Nephron progenitor cell (in vitro differentiated cells): ENCODE measurements at regions not wholly inside any gene's neighbourhood (a gene's known extent, or its start where the extent isn't known, plus 50 kb on each side); places are given as distances from the start of the nearest gene placed in this dataset.
A peak's percentile ranks its signal among the peaks of the same experiment; 100 is the strongest.

Experiments
- DNase-seq: peaks from one replicate; pipeline ENCODE4 v3.0.0; 2021
- H3K27ac Mint-ChIP-seq: 2 replicates; pipeline ENCODE4 v1.8.0; 2021; ENCODE audit warnings: mild to moderate bottlenecking, moderate library complexity, mixed read lengths
- H3K27me3 Mint-ChIP-seq: 2 replicates; pipeline ENCODE4 v1.8.0; 2021; ENCODE audit warnings: mild to moderate bottlenecking, low read depth, mixed read lengths; ENCODE audit not compliant: poor library complexity
- H3K36me3 Mint-ChIP-seq: 2 replicates; pipeline ENCODE4 v1.8.0; 2021; ENCODE audit warnings: low read depth, mixed read lengths
- H3K4me1 Mint-ChIP-seq: 2 replicates; pipeline ENCODE4 v1.8.0; 2021; ENCODE audit warnings: mixed read lengths
- H3K4me3 Mint-ChIP-seq: 2 replicates; pipeline ENCODE4 v1.8.0; 2021; ENCODE audit warnings: mild to moderate bottlenecking, moderate library complexity, mixed read lengths
- H3K9me3 Mint-ChIP-seq: 2 replicates; pipeline ENCODE4 v1.8.0; 2021; ENCODE audit warnings: mild to moderate bottlenecking, moderate library complexity, mixed read lengths
- TF ChIP-seq, protein P1 (sequence below): fragments of 200-600 bp; sonication (generic); IDR thresholded peaks from 2 replicates; pipeline ENCODE4 v1.5.0; 2021; ENCODE audit warnings: antibody characterized with exemption

DNA sequence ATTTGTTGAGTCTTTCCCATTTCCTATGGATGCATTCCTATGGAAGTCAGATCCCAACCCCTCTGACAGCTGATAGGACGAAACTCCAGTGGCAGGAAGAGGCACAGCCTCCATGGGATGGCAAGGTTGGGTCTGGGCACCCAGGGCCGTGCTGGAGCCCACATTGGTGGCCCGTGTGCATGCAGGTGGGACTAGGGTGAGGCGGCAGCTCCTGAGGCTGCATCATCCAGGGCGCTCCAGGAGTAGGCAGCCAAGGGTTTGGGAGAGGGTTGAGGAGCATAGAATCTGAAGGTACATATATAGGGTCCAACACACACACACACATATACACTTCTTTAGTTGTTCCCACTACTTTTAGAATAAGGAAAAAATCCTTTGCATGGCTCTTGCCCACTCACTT, 81.4 kb upstream of the BMPER start:
- TF ChIP-seq, protein P1, sequence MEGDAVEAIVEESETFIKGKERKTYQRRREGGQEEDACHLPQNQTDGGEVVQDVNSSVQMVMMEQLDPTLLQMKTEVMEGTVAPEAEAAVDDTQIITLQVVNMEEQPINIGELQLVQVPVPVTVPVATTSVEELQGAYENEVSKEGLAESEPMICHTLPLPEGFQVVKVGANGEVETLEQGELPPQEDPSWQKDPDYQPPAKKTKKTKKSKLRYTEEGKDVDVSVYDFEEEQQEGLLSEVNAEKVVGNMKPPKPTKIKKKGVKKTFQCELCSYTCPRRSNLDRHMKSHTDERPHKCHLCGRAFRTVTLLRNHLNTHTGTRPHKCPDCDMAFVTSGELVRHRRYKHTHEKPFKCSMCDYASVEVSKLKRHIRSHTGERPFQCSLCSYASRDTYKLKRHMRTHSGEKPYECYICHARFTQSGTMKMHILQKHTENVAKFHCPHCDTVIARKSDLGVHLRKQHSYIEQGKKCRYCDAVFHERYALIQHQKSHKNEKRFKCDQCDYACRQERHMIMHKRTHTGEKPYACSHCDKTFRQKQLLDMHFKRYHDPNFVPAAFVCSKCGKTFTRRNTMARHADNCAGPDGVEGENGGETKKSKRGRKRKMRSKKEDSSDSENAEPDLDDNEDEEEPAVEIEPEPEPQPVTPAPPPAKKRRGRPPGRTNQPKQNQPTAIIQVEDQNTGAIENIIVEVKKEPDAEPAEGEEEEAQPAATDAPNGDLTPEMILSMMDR, result no peak
- DNase-seq, result no peak
- peaks cover 13% of the 10 kb centered on the region for H3K9me3 Mint-ChIP-seq
- H3K27me3 Mint-ChIP-seq, result no peaks in the 10 kb centered on the region
- H3K36me3 Mint-ChIP-seq, result peaks cover 11% of the 10 kb centered on the region
- H3K4me1 Mint-ChIP-seq, result peaks cover 4% of the 10 kb centered on the region
- H3K27ac Mint-ChIP-seq, result no peak overlapping the region
- no peak overlapping the region for H3K4me3 Mint-ChIP-seq

GRCh38 chr7:33824911-33825459, 80.4 kb upstream of the BMPER start:
- Mint-ChIP-seq H3K4me1 (peaks cover 4% of the 10 kb centered on the region), H3K36me3 (peaks cover 7% of the 10 kb centered on the region), H3K4me3 (no peak overlapping the region), H3K27me3 (no peaks in the 10 kb centered on the region), H3K27ac (peak overlapping the region; percentile 8), H3K9me3 (peaks cover 7% of the 10 kb centered on the region)
- DNase-seq, result no peak
- TF ChIP-seq, protein P1, result no peak

DNA sequence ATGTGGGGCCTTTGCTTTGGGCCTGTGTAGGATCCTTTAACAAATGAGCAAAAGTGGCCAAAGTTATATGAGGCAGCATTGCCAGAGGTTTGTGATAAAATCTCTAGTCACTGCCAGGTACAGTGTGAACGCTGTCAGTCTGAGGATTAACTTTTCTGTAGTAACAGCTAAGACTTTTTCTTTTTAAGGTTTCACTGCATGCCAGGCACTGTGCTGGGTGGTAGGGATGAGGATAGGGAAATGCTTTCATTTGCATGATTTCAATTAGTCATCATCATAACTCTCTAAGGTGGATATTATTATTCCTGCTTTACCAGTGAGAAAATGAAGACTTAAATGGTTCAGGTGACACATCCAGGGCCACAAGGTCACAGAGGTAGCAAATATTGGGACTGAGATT, 79.7 kb upstream of the BMPER start:
- Mint-ChIP-seq H3K4me3 (no peak overlapping the region), H3K27me3 (no peaks in the 10 kb centered on the region), H3K27ac (no peak overlapping the region), H3K36me3 (peaks cover under 1% of the 10 kb centered on the region), H3K9me3 (peaks cover under 1% of the 10 kb centered on the region), H3K4me1 (peaks cover 4% of the 10 kb centered on the region)
- TF ChIP-seq, protein P1, result no peak
- DNase-seq, result no peak

DNA sequence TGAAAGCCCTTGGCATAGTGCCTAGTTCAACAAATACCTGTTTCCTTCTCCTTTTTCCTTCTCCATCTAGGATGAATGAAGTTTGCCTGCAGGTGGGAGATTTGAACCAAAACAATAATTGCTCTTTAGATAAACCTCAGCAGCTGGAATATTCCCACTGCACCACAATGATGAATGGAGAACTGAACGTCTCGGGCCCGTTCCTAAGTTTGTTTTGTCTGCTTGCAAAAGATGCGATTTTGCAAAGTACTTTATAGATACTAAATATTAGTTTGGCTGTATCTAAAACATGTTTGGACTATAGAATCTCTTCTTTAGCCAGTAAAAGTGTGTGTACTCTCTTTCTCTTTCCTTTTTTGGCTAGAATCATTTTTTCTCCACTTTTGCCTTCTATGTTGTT, 75.8 kb upstream of the BMPER start:
- no peaks in the 10 kb centered on the region for H3K36me3 Mint-ChIP-seq
- H3K27ac Mint-ChIP-seq, result no peak overlapping the region
- TF ChIP-seq, protein P1, result no peak
- H3K27me3 Mint-ChIP-seq, result no peaks in the 10 kb centered on the region
- H3K4me1 Mint-ChIP-seq, result peaks cover 4% of the 10 kb centered on the region
- no peak for DNase-seq
- no peaks in the 10 kb centered on the region for H3K9me3 Mint-ChIP-seq
- no peak overlapping the region for H3K4me3 Mint-ChIP-seq

GRCh38 chr7:33831389-33832141, 73.8 kb upstream of the BMPER start:
- H3K27me3 Mint-ChIP-seq, result no peaks in the 10 kb centered on the region
- H3K4me3 Mint-ChIP-seq, result no peak overlapping the region
- H3K4me1 Mint-ChIP-seq, result no peaks in the 10 kb centered on the region
- no peak for DNase-seq
- peaks cover 2% of the 10 kb centered on the region for H3K9me3 Mint-ChIP-seq
- H3K36me3 Mint-ChIP-seq, result no peaks in the 10 kb centered on the region
- TF ChIP-seq, protein P1, result no peak
- H3K27ac Mint-ChIP-seq, result peak overlapping the region; percentile 52

DNA sequence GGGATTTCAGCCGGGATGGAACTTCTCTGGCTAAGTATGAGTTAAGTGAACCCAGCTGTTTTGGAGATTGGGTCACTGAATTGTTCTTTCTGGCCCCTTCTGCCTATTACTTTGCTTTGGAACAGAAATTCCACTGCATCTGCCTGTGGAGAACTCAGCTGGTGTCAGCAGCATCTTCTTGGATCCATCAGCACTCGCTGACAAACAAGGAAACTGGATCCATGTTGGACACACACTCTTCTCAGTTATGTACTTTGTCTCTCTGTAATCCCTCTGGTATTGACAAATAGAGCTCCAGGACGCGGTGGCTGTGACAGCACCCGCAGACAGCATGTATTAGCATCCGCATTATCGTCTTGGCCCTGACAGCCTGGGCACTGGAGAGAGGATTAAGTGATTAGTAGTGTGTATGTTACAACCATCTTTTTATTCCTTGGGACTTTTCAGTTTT, 73.0 kb upstream of the BMPER start:
- Mint-ChIP-seq H3K4me1 (no peaks in the 10 kb centered on the region), H3K4me3 (no peak overlapping the region), H3K27ac (no peak overlapping the region), H3K9me3 (peaks cover 6% of the 10 kb centered on the region), H3K27me3 (no peaks in the 10 kb centered on the region), H3K36me3 (no peaks in the 10 kb centered on the region)
- no peak for DNase-seq
- TF ChIP-seq, protein P1, result no peak
